Thyroid gland (tissue), 4 donors: ENCODE measurements at regions not wholly inside any gene's neighbourhood (a gene's known extent, or its start where the extent isn't known, plus 50 kb on each side); places are given as distances from the start of the nearest gene placed in this dataset.

Experiments used
- DNase-seq, 2 donors: peaks; one replicate each; pipeline ENCODE4 v3.0.0-alpha.2; 2019
- H3K27ac ChIP-seq, 3 donors: fragments of 200-600 bp; sonication (generic); 1 replicate in 2 of 3; 2 replicates in 1 of 3; pipeline ENCODE4 v1.5.1; 2016 to 2019; ENCODE audit warnings: mild to moderate bottlenecking in 1 of 3, moderate library complexity in 1 of 3
- H3K27me3 ChIP-seq: fragments of 200-600 bp; sonication (generic); one replicate; pipeline ENCODE4 v1.5.1; 2019
- H3K36me3 ChIP-seq, 2 donors: fragments of 200-600 bp; sonication (generic); one replicate each; pipeline ENCODE4 v1.5.1; 2016 to 2019
- H3K4me1 ChIP-seq, 2 donors: fragments of 200-600 bp; sonication (generic); one replicate each; pipeline ENCODE4 v1.5.1; 2017 to 2019
- H3K4me3 ChIP-seq, 3 donors: fragments of 200-600 bp; sonication (generic); replicated peaks in 1 of 3; 1 replicate in 2 of 3; 2 replicates in 1 of 3; pipeline ENCODE4 v1.5.1; 2016; ENCODE audit warnings: mild to moderate bottlenecking in 1 of 3
- H3K9me3 ChIP-seq: fragments of 200-600 bp; sonication (generic); one replicate; pipeline ENCODE4 v1.5.1; 2017
- POLR2A ChIP-seq, 2 donors: fragments of 450-650 bp; IDR thresholded peaks; one replicate each; pipeline ENCODE4 v1.6.1; 2017; ENCODE audit warnings: antibody characterized with exemption in 2 of 2, mild to moderate bottlenecking in 2 of 2, moderate library complexity in 1 of 2
- WGBS, 2 donors: methylation state at CpG; one replicate each; pipeline ENCODE4 v1.1.5; 2017; 5-methylcytosine and 5-hydroxymethylcytosine counted together
- intact Hi-C: fragments of 100-400 bp; cut with DNase I; formaldehyde crosslinking; loops from one replicate; pipeline ENCODE4 v1.15.1; 2023
- TF ChIP-seq, protein P1 (sequence below), 6 experiments: fragments of 200-600 bp in 3 of 6; fragments of 450-650 bp in 3 of 6; sonication (generic) in 3 of 6; IDR thresholded peaks; one replicate each; pipeline ENCODE4 v1.5.1; 2016 to 2019; ENCODE audit warnings: antibody characterized with exemption in 6 of 6, mild to moderate bottlenecking in 2 of 6, inconsistent platforms in 1 of 6, moderate library complexity in 1 of 6

DNA sequence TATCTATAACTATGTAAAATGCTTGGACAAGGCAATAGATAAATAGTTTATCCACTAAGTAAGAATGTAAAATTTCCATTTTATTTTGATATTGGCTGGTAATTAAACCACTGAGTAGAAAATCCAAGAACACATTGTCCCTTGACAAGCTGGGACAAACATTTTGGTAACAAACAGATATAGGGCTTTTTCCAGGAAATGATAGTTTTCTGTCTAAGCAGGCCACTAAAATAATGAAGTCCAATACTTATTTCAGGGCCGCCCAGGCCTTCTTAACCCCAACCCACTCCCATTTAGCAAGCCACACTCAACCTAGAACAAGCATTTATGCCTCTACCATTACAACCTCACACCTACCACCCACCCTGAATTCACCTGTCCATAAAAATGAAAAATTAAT is 368.6 kb downstream of the PRELID2 start:
- 82 to 89% methylated on average over 1 of the region's 1 CpG for WGBS, 2 donors
- no peak for DNase-seq
- no peaks in the 10 kb centered on the region for H3K9me3 ChIP-seq
- no peaks in the 10 kb centered on the region for H3K27me3 ChIP-seq
- TF ChIP-seq, protein P1, sequence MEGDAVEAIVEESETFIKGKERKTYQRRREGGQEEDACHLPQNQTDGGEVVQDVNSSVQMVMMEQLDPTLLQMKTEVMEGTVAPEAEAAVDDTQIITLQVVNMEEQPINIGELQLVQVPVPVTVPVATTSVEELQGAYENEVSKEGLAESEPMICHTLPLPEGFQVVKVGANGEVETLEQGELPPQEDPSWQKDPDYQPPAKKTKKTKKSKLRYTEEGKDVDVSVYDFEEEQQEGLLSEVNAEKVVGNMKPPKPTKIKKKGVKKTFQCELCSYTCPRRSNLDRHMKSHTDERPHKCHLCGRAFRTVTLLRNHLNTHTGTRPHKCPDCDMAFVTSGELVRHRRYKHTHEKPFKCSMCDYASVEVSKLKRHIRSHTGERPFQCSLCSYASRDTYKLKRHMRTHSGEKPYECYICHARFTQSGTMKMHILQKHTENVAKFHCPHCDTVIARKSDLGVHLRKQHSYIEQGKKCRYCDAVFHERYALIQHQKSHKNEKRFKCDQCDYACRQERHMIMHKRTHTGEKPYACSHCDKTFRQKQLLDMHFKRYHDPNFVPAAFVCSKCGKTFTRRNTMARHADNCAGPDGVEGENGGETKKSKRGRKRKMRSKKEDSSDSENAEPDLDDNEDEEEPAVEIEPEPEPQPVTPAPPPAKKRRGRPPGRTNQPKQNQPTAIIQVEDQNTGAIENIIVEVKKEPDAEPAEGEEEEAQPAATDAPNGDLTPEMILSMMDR (IDR thresholded peaks at IDR 0.05) = no peak
- TF ChIP-seq POLR2A (IDR thresholded peaks at IDR 0.05) = no peak
- no peak overlapping the region for H3K27ac ChIP-seq
- intact Hi-C loops = no loop called here
- H3K36me3 ChIP-seq = no peaks in the 10 kb centered on the region
- H3K4me1 ChIP-seq = no peaks in the 10 kb centered on the region
- no peak overlapping the region for H3K4me3 ChIP-seq

DNA sequence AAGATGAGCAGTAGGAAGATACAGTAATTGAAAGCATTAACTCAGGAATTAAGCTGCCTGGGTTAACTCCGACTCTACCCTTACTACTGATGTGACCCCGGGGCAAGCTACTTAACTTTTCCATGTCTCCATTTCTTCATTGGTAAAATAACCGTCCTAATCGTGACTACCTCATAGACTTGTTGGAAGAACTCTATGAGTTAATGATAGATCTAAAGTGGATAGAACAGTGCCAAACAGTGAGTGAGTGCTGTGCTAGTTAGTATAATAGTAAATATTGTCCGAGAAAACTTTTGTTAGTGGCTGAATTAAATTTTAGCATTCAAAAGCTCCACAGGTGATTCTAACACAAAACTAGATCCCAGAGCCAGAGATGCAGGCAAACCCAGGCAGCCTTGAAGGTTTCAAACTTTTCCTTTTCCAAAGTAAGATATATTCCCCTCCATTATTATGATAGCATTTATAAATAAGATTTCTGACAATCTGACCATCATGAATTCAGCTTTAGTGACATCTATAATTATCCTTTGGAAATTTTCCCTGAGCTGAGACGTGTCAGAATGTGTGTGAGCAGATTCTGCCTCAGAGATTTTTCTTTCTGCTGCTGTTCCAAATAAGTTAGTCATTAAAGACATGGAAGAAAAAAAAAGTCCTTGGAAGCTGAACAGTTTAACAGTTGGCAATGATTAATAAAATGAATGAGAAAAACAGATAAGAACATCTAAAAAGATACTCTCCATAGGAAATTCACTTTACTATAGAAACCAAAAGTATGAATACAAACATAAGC is 369.5 kb downstream of the PRELID2 start:
- H3K9me3 ChIP-seq = no peaks in the 10 kb centered on the region
- no peaks in the 10 kb centered on the region for H3K4me1 ChIP-seq
- intact Hi-C loops = no loop called here
- no peaks in the 10 kb centered on the region for H3K27me3 ChIP-seq
- H3K36me3 ChIP-seq = no peaks in the 10 kb centered on the region
- no peak for TF ChIP-seq POLR2A (IDR thresholded peaks at IDR 0.05)
- TF ChIP-seq, protein P1 (IDR thresholded peaks at IDR 0.05) = no peak
- WGBS, 2 donors = 87 to 90% methylated on average over 6 of the region's 6 CpGs
- no peak overlapping the region for H3K27ac ChIP-seq
- DNase-seq = no peak
- H3K4me3 ChIP-seq = no peak overlapping the region

DNA sequence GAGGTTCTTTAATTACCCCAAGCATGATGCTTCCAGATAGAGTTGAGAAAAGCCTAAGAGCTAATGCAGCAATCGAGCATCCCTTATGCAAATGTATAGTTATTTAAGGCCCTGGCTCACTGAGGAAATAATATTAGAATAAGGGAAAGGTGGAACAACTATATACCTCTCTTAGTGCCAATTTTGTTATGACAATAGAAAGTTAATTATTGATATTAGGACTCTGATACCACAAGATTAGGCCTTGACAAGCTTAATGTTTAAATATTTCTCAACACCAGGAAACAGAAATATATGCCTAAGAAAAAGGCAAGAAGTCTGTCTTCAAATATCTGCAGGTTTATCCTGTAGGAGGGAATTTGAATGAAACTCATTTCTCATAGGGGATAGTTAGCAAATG is 371.0 kb downstream of the PRELID2 start:
- DNase-seq = no peak
- intact Hi-C loops = no loop called here
- Histone ChIP-seq H3K4me1 (no peaks in the 10 kb centered on the region), H3K27ac (no peak overlapping the region), H3K9me3 (no peaks in the 10 kb centered on the region), H3K27me3 (no peaks in the 10 kb centered on the region), H3K4me3 (no peak overlapping the region), H3K36me3 (no peaks in the 10 kb centered on the region)
- TF ChIP-seq, protein P1 (IDR thresholded peaks at IDR 0.05) = no peak
- no peak for TF ChIP-seq POLR2A (IDR thresholded peaks at IDR 0.05)
- 74 to 95% methylated on average over 1 of the region's 1 CpG for WGBS, 2 donors

DNA sequence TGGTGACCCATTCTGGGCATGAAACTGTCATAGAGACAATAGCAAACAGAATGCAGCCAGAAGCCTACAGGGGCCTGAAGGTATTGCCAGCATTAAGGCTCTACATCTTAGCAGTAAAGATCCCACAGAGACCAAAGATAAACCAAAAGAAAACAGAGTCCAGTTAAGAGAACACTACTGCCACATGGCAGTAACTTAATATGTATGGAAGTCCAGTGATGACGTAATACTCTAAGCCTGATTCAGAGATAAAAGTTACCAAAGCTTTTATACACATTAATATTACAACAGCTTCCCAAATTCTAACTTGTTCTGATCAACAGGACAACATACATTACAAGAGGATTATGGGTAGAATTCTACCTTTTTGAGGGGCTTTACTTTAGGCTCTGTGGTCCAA is 371.5 kb downstream of the PRELID2 start:
- Histone ChIP-seq H3K27me3 (no peaks in the 10 kb centered on the region), H3K9me3 (no peaks in the 10 kb centered on the region), H3K36me3 (no peaks in the 10 kb centered on the region), H3K4me3 (no peak overlapping the region), H3K27ac (no peak overlapping the region), H3K4me1 (no peaks in the 10 kb centered on the region)
- WGBS, 2 donors = 75 to 97% methylated on average over 1 of the region's 1 CpG
- DNase-seq = no peak
- TF ChIP-seq POLR2A (IDR thresholded peaks at IDR 0.05) = no peak
- TF ChIP-seq, protein P1 (IDR thresholded peaks at IDR 0.05) = no peak
- intact Hi-C loops = no loop called here

DNA sequence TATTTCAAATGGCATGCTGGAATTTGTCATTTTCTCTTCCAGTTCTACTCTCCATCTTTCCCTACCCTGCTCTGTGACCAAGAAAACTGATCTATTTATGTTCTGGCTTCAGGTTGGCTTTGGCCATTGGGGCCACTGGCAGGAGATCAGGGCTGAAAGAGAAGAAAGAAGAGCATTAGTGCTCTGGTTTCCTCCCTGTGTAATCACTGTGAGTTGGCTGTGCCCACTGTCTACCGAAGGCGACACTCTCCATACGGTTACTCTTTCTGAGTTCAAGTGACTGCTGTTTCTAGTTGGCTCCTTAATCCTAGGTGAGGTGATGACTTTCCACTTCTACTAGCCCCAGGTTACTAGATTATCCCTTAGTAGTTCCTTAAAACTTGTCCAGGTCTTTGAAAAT is 372.6 kb downstream of the PRELID2 start:
- no peak overlapping the region for H3K27ac ChIP-seq
- H3K9me3 ChIP-seq = no peaks in the 10 kb centered on the region
- no peak for DNase-seq
- H3K4me1 ChIP-seq = no peaks in the 10 kb centered on the region
- intact Hi-C loops = no loop called here
- TF ChIP-seq, protein P1 (IDR thresholded peaks at IDR 0.05) = no peak
- no peak for TF ChIP-seq POLR2A (IDR thresholded peaks at IDR 0.05)
- no peaks in the 10 kb centered on the region for H3K27me3 ChIP-seq
- no peaks in the 10 kb centered on the region for H3K36me3 ChIP-seq
- 90 to 93% methylated on average over 3 of the region's 3 CpGs for WGBS, 2 donors
- no peak overlapping the region for H3K4me3 ChIP-seq
